ENCODE measurements at regions not wholly inside any gene's neighbourhood (a gene's known extent, or its start where the extent isn't known, plus 50 kb on each side); places are given as distances from the start of the nearest gene placed in this dataset.

DNA sequence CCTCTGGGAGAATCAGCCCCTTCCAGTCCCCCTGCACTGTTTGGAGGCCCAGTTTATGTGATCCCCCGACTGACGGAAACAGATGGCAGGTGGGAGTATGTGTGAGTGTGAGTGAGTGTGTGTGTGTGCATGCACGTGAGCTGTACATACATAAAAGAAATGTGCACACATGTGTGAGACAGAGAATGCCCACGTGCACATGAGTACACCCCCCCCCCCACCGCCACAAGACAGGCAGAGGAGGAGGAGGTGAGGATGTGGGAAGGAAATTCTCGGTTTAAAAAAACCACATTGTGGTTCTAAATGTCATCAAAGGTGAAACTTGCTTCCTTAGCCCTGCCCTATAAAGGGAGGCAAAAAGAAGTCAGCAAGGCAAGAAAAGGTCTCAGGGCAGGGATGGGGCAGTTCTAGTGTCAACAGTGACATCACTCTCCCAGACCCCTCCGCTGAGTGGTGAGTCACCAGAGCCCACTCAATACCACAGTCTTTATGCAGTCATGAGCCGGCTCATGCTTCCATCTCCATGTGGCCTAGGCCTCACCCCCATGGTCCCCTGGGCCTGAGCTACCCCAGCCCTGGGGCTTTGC lies 79.2 kb upstream of the HSPA9 start:
- in situ Hi-C loops (cut with HindIII; ENCODE audit: low pct_ligation_motif_present, low sequenced_read_pairs): no loop called here
- no peak overlapping the region for H3K4me3 ChIP-seq (ENCODE audit: low read depth, low read length)
- no peaks in the 10 kb centered on the region for H3K36me3 ChIP-seq (replicated peaks)
- DNase-seq: peak; percentile 70
- H3K27me3 ChIP-seq (replicated peaks): no peaks in the 10 kb centered on the region
- H3K27ac ChIP-seq: no peak overlapping the region
- TF ChIP-seq, protein P1, sequence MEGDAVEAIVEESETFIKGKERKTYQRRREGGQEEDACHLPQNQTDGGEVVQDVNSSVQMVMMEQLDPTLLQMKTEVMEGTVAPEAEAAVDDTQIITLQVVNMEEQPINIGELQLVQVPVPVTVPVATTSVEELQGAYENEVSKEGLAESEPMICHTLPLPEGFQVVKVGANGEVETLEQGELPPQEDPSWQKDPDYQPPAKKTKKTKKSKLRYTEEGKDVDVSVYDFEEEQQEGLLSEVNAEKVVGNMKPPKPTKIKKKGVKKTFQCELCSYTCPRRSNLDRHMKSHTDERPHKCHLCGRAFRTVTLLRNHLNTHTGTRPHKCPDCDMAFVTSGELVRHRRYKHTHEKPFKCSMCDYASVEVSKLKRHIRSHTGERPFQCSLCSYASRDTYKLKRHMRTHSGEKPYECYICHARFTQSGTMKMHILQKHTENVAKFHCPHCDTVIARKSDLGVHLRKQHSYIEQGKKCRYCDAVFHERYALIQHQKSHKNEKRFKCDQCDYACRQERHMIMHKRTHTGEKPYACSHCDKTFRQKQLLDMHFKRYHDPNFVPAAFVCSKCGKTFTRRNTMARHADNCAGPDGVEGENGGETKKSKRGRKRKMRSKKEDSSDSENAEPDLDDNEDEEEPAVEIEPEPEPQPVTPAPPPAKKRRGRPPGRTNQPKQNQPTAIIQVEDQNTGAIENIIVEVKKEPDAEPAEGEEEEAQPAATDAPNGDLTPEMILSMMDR (IDR thresholded peaks at IDR 0.05; ENCODE audit: low read depth, low read length, missing control alignments): no peak

DNA sequence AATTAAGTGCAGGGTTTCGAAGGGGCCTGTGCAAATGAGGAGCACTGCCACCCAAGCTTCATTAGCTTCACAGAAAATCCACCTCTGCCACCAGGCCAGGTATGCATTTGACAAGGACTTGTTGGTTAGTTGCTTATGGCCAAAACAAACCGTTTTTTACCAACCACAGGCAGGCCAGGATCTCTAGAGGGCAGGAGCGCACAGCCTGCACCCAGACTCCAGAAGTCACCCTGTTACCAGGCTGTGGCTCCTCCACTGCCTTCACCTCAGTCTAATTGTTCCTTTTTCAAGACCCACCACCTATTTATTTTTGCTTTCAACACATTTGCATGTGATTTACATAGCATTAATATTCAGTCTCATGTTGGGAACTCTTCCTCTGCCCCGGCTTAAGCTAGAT lies 78.3 kb upstream of the HSPA9 start:
- in situ Hi-C loops (cut with HindIII; ENCODE audit: low pct_ligation_motif_present, low sequenced_read_pairs): no loop called here
- Histone ChIP-seq H3K27me3 (replicated peaks) (no peaks in the 10 kb centered on the region), H3K27ac (no peak overlapping the region), H3K4me3 (ENCODE audit: low read depth, low read length) (no peak overlapping the region), H3K36me3 (replicated peaks) (no peaks in the 10 kb centered on the region)
- TF ChIP-seq, protein P1 (IDR thresholded peaks at IDR 0.05; ENCODE audit: low read depth, low read length, missing control alignments): peak; percentile 61
- DNase-seq: peak; percentile 32

GRCh38 chr5:138651767-138652117 lies 76.5 kb upstream of the HSPA9 start:
- no peak for DNase-seq
- Histone ChIP-seq H3K27me3 (replicated peaks) (no peaks in the 10 kb centered on the region), H3K36me3 (replicated peaks) (no peaks in the 10 kb centered on the region), H3K4me3 (ENCODE audit: low read depth, low read length) (no peak overlapping the region), H3K27ac (no peak overlapping the region)
- in situ Hi-C loops (cut with HindIII; ENCODE audit: low pct_ligation_motif_present, low sequenced_read_pairs): no loop called here
- TF ChIP-seq, protein P1 (IDR thresholded peaks at IDR 0.05; ENCODE audit: low read depth, low read length, missing control alignments): no peak

DNA sequence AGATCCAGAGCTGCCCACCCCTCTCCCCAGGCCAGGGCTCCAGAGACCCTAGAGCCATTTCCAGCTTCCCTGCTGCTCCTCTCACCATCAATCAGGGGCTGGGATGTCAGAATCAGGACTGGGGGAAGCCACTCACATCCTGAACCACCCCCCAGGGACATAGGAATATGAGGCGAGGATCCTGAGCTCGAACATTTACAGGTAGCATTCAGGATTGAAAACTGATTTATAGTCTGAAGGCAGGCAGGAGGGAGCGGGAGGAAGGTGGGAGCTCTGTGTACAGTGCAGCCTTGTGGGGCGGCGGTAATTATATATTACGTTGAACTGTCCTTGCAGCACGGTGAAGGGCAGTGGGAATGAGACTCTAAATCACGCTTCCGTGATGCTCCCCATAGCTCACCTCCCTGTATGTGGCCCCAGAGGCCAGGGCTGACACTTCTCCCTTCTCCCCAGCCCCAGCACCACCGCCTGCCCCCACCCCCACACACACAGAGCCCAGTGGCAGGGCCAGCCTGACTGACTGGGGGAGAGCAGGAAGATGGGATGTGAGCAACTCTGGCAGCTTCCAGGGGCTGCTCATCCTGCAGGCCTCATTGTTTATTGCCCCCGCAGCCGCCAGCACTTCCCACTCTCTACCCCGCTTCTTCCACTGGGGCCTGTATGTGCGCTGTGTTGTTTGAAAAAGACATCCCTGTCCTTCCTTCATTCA lies 76.0 kb upstream of the HSPA9 start:
- Histone ChIP-seq H3K4me3 (ENCODE audit: low read depth, low read length) (no peak overlapping the region), H3K27me3 (replicated peaks) (no peaks in the 10 kb centered on the region), H3K27ac (no peak overlapping the region), H3K36me3 (replicated peaks) (no peaks in the 10 kb centered on the region)
- TF ChIP-seq, protein P1 (IDR thresholded peaks at IDR 0.05; ENCODE audit: low read depth, low read length, missing control alignments): no peak
- DNase-seq: no peak
- in situ Hi-C loops (cut with HindIII; ENCODE audit: low pct_ligation_motif_present, low sequenced_read_pairs): no loop called here

DNA sequence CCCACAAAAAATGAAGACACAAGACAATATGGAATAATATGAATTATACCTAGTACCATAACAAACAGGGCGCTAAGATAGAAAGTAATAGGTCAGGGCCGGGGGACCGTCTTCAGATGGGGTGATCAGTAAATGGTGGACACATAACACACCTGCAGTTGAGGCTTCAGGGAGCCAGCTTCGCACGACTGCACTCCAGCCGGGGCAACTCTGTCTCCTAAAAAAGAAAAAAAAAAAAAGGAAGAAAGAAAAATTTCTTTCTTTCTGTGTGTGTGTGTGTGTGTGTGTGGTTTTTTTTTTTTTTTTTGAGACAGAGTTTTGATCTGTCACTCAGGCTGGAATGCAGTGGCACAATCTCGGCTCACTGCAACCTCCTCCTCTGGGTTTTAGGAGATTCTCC lies 75.0 kb upstream of the HSPA9 start:
- Histone ChIP-seq H3K4me3 (ENCODE audit: low read depth, low read length) (no peak overlapping the region), H3K27me3 (replicated peaks) (no peaks in the 10 kb centered on the region), H3K27ac (no peak overlapping the region), H3K36me3 (replicated peaks) (no peaks in the 10 kb centered on the region)
- in situ Hi-C loops (cut with HindIII; ENCODE audit: low pct_ligation_motif_present, low sequenced_read_pairs): no loop called here
- TF ChIP-seq, protein P1 (IDR thresholded peaks at IDR 0.05; ENCODE audit: low read depth, low read length, missing control alignments): no peak
- DNase-seq: no peak

DNA sequence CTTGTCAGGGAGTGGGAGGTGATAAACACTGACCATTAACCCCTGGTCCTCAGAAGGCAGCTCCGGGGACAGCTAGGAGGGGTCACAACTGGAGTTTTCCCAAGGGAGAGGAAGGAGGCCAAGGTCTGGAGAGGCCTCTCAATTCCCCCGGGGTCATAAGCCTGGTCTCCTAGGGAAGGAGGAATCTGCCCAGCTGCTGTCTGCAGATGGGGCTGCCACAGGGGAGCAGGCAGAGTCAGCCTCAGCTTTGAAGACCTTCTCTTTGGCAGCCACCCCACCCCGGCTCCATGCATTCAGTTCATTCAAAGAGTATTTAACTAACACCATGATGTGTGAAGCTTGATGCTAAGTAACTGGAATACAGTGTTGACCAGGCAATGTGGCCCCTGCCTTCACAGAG lies 74.6 kb upstream of the HSPA9 start:
- no peak overlapping the region for H3K4me3 ChIP-seq (ENCODE audit: low read depth, low read length)
- in situ Hi-C loops (cut with HindIII; ENCODE audit: low pct_ligation_motif_present, low sequenced_read_pairs): no loop called here
- no peak overlapping the region for H3K27ac ChIP-seq
- TF ChIP-seq, protein P1 (IDR thresholded peaks at IDR 0.05; ENCODE audit: low read depth, low read length, missing control alignments): no peak
- H3K36me3 ChIP-seq (replicated peaks): no peaks in the 10 kb centered on the region
- no peaks in the 10 kb centered on the region for H3K27me3 ChIP-seq (replicated peaks)
- DNase-seq: no peak
